PC-3 (cell line): ENCODE measurements at regions not wholly inside any gene's neighbourhood (a gene's known extent, or its start where the extent isn't known, plus 50 kb on each side); places are given as distances from the start of the nearest gene placed in this dataset.

Experiments used
- ATAC-seq: fragments of 200-7000 bp; cut with Tn5 transposase; 2 replicates; pipeline ENCODE4 v1.9.1; 2020; ENCODE audit warnings: mild to moderate bottlenecking, moderate library complexity
- BruUV-seq: library from RNA; stranded (reverse); fragments of 400-500 nt; replicated peaks from 2 replicates; lab custom pipeline; 2021; lab: Mats Ljungman, UMichigan
- CTCF ChIA-PET: fragments of 300-600 bp; sonication (Branson Sonifier 250); formaldehyde crosslinking; loops from one replicate; lab custom pipeline; 2022; ENCODE audit warnings: antibody characterized with exemption; lab: Charles Lee
- POLR2A ChIA-PET: fragments of 300-600 bp; sonication (Branson Sonifier 250); formaldehyde crosslinking; loops from one replicate; lab custom pipeline; 2022; ENCODE audit warnings: antibody characterized with exemption; ENCODE audit not compliant: unreplicated experiment; lab: Charles Lee
- DNase-seq: peaks from one replicate; pipeline ENCODE4 v3.0.0-alpha.2; 2015
- H2AFZ ChIP-seq: fragments of 300-600 bp; sonication (generic); 2 replicates; pipeline ENCODE4 v1.6.0; 2016; ENCODE audit warnings: antibody characterized with exemption, low read length
- H3F3A ChIP-seq: fragments of 300-600 bp; sonication (generic); one replicate; pipeline ENCODE4 v1.6.0; 2017; ENCODE audit warnings: antibody characterized with exemption, low read length, control low read depth, mild to moderate bottlenecking; ENCODE audit not compliant: unreplicated experiment
- H3K27ac ChIP-seq: fragments of 300-600 bp; sonication (generic); 2 replicates; pipeline ENCODE4 v1.5.1; 2016; ENCODE audit warnings: mild to moderate bottlenecking, low read length
- H3K27me3 ChIP-seq: fragments of 300-600 bp; sonication (generic); 2 replicates; pipeline ENCODE4 v1.6.1; 2016; ENCODE audit warnings: low read length, mixed read lengths
- H3K36me3 ChIP-seq: fragments of 300-600 bp; sonication (generic); 2 replicates; pipeline ENCODE4 v1.6.1; 2016; ENCODE audit warnings: low read depth, mixed run types, low read length, mixed read lengths
- H3K4me1 ChIP-seq: fragments of 300-600 bp; sonication (generic); 2 replicates; pipeline ENCODE4 v1.5.1; 2016; ENCODE audit warnings: low read length; ENCODE audit not compliant: insufficient read depth
- H3K4me2 ChIP-seq: fragments of 300-600 bp; sonication (generic); 2 replicates; pipeline ENCODE4 v1.6.0; 2016; ENCODE audit warnings: low read length
- H3K4me3 ChIP-seq: fragments of 300-600 bp; sonication (generic); 2 replicates; pipeline ENCODE4 v1.5.1; 2016; ENCODE audit warnings: mild to moderate bottlenecking, low read length, mixed read lengths
- H3K79me2 ChIP-seq: fragments of 300-600 bp; sonication (generic); 2 replicates; pipeline ENCODE4 v1.6.1; 2017; ENCODE audit warnings: low read length, mixed read lengths
- H3K9ac ChIP-seq: fragments of 300-600 bp; sonication (generic); 2 replicates; pipeline ENCODE4 v1.6.0; 2016; ENCODE audit warnings: mild to moderate bottlenecking, low read length
- H3K9me2 ChIP-seq: fragments of 300-600 bp; sonication (generic); replicated peaks from 2 replicates; pipeline ENCODE4 v1.6.1; 2016; ENCODE audit warnings: mixed run types, low read length, mixed read lengths
- H3K9me3 ChIP-seq: fragments of 300-600 bp; sonication (generic); 2 replicates; pipeline ENCODE4 v1.6.1; 2016; ENCODE audit warnings: low read length, mixed read lengths
- H4K20me1 ChIP-seq: fragments of 300-600 bp; sonication (generic); 2 replicates; pipeline ENCODE4 v1.6.1; 2016; ENCODE audit warnings: low read length, mixed read lengths
- EZH2 ChIP-seq: fragments of 300-600 bp; sonication (generic); IDR thresholded peaks from one replicate; pipeline ENCODE4 v1.6.1; 2017; ENCODE audit warnings: antibody characterized with exemption, mild to moderate bottlenecking, low read length; ENCODE audit not compliant: unreplicated experiment
- EZH2phosphoT487 ChIP-seq: fragments of 300-600 bp; sonication (generic); IDR thresholded peaks from 2 replicates; pipeline ENCODE4 v1.6.1; 2018; ENCODE audit warnings: mild to moderate bottlenecking, antibody characterized with exemption, low read length, borderline replicate concordance
- intact Hi-C: fragments of 100-400 bp; cut with micrococcal nuclease; formaldehyde crosslinking; loops from 2 replicates; pipeline ENCODE4 v1.9.0; 2023
- TF ChIP-seq, protein P1 (sequence below): fragments of 300-600 bp; sonication (generic); conservative IDR thresholded peaks from 2 replicates; pipeline ENCODE4 v1.5.1; 2017; ENCODE audit warnings: antibody characterized with exemption, low read depth, mild to moderate bottlenecking, low read length

GRCh38 chr13:80029170-80029569, 311.8 kb downstream of the SPRY2 start:
- Histone ChIP-seq H3K4me2 (no peak overlapping the region), H3K4me1 (peaks cover 23% of the 10 kb centered on the region), H4K20me1 (no peaks in the 10 kb centered on the region), H3F3A (no peaks in the 10 kb centered on the region), H3K79me2 (no peaks in the 10 kb centered on the region), H3K4me3 (no peak overlapping the region), H3K27me3 (no peaks in the 10 kb centered on the region), H3K9ac (no peak overlapping the region), H3K36me3 (no peaks in the 10 kb centered on the region), H3K9me2 (no peaks in the 10 kb centered on the region), H2AFZ (no peak overlapping the region), H3K9me3 (no peaks in the 10 kb centered on the region), H3K27ac (no peak overlapping the region)
- intact Hi-C loops, result no loop called here
- TF ChIP-seq, protein P1, sequence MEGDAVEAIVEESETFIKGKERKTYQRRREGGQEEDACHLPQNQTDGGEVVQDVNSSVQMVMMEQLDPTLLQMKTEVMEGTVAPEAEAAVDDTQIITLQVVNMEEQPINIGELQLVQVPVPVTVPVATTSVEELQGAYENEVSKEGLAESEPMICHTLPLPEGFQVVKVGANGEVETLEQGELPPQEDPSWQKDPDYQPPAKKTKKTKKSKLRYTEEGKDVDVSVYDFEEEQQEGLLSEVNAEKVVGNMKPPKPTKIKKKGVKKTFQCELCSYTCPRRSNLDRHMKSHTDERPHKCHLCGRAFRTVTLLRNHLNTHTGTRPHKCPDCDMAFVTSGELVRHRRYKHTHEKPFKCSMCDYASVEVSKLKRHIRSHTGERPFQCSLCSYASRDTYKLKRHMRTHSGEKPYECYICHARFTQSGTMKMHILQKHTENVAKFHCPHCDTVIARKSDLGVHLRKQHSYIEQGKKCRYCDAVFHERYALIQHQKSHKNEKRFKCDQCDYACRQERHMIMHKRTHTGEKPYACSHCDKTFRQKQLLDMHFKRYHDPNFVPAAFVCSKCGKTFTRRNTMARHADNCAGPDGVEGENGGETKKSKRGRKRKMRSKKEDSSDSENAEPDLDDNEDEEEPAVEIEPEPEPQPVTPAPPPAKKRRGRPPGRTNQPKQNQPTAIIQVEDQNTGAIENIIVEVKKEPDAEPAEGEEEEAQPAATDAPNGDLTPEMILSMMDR, result no peak
- TF ChIP-seq EZH2phosphoT487 (no peak), EZH2 (no peak)
- ATAC-seq, result no peak
- DNase-seq, result no peak
- POLR2A ChIA-PET, result no interaction called here
- CTCF ChIA-PET, result no interaction called here
- no TSS peak for BruUV-seq

DNA sequence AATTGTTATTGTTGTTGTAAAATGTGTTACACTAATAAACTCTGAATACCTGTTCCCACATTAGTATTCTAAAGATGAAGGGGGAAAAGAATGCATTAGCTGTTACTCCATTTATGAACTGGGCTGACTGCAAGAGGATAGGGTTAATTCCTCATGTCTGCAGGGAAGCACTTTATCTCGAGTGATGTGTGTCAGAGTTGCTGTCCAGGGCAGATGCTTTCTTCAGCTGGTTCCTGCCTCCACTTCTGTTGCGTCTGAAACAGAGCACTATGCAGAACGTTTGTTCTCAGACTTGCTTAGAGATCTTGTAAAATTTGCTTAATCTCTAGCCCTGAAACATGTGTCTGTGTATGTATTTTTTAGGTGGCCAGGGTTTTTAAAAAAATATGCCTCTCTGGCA, 318.8 kb downstream of the SPRY2 start:
- no TSS peak for BruUV-seq
- intact Hi-C loops, result no loop called here
- ChIA-PET CTCF (no interaction called here), POLR2A (no interaction called here)
- Histone ChIP-seq H3K9me3 (no peaks in the 10 kb centered on the region), H3K27me3 (no peaks in the 10 kb centered on the region), H3K4me1 (no peaks in the 10 kb centered on the region), H3K27ac (no peak overlapping the region), H2AFZ (no peak overlapping the region), H3K4me3 (no peak overlapping the region), H3K4me2 (no peak overlapping the region), H3K9me2 (no peaks in the 10 kb centered on the region), H4K20me1 (no peaks in the 10 kb centered on the region), H3F3A (no peaks in the 10 kb centered on the region), H3K79me2 (no peaks in the 10 kb centered on the region), H3K9ac (no peak overlapping the region), H3K36me3 (no peaks in the 10 kb centered on the region)
- no peak for DNase-seq
- ATAC-seq, result no peak
- TF ChIP-seq EZH2phosphoT487 (no peak), EZH2 (no peak)

DNA sequence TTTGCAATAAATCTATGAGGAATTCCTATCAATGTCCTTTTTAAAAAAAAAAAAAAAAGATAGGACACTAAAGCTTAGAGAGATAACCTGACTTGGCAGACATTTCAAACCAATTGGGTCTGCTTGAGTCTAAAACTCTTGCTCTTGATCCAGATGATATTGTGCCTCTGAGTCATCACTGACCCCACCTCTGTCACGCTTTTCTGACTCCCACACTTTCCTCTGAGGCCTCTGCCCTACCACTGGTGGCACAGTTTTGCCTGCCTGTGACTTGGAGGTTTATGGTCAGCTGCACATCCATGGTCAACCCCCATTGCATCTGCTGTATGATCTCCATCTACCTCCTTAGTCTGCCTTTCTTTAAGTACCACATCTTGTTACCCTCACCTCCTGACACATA, 328.7 kb downstream of the SPRY2 start:
- Histone ChIP-seq H2AFZ (no peak overlapping the region), H4K20me1 (no peaks in the 10 kb centered on the region), H3K9me3 (no peaks in the 10 kb centered on the region), H3K79me2 (no peaks in the 10 kb centered on the region), H3K4me3 (no peak overlapping the region), H3K9ac (no peak overlapping the region), H3K4me1 (peaks cover 9% of the 10 kb centered on the region; the same call in 1 of the 2 replicates), H3K36me3 (no peaks in the 10 kb centered on the region), H3K9me2 (no peaks in the 10 kb centered on the region), H3F3A (no peaks in the 10 kb centered on the region), H3K27me3 (no peaks in the 10 kb centered on the region), H3K4me2 (no peak overlapping the region), H3K27ac (no peak overlapping the region)
- no peak for TF ChIP-seq EZH2phosphoT487
- TF ChIP-seq, protein P1, result no peak
- no peak for TF ChIP-seq EZH2
- ATAC-seq (no peak; the same call in 1 of the 2 replicates), DNase-seq (peak; percentile 26)
- CTCF ChIA-PET, result no interaction called here
- BruUV-seq, result no TSS peak
- POLR2A ChIA-PET, result no interaction called here
- intact Hi-C loops, result no loop called here
